GM19240 (cell line): ENCODE measurements at regions not wholly inside any gene's neighbourhood (a gene's known extent, or its start where the extent isn't known, plus 50 kb on each side); places are given as distances from the start of the nearest gene placed in this dataset.

Experiments
- DNase-seq: peaks from one replicate; pipeline ENCODE4 v3.0.0; 2011; ENCODE audit warnings: low spot score; ENCODE audit not compliant: insufficient read length

GRCh38 chr1:114342376-114342775 is 168.6 kb downstream of the TRIM33 start:
- DNase-seq = no peak

GRCh38 chr1:114341856-114342255 is 169.1 kb downstream of the TRIM33 start:
- DNase-seq = no peak

GRCh38 chr1:114341299-114341698 is 169.7 kb downstream of the TRIM33 start:
- DNase-seq = no peak

- DNase-seq = no peak
Observed at GRCh38 chr1:114340892-114341291, 170.1 kb downstream of the TRIM33 start.

- no peak for DNase-seq
Observed at GRCh38 chr1:114339379-114339778, 171.6 kb downstream of the TRIM33 start.

GRCh38 chr1:114338191-114338890 is 172.7 kb downstream of the TRIM33 start:
- no peak for DNase-seq

- no peak for DNase-seq
Observed at GRCh38 chr1:114337417-114337816, 173.6 kb downstream of the TRIM33 start.

GRCh38 chr1:114336360-114336759 is 174.6 kb downstream of the TRIM33 start:
- DNase-seq = no peak

GRCh38 chr1:114335273-114335672 is 175.7 kb downstream of the TRIM33 start:
- DNase-seq = no peak

GRCh38 chr1:114334297-114334696 is 176.7 kb downstream of the TRIM33 start:
- DNase-seq = no peak

- no peak for DNase-seq
Observed at GRCh38 chr1:114333690-114334089, 177.3 kb downstream of the TRIM33 start.

GRCh38 chr1:114331936-114332335 is 178.3 kb upstream of the SYT6 start:
- no peak for DNase-seq

GRCh38 chr1:114330451-114330983 is 176.8 kb upstream of the SYT6 start:
- no peak for DNase-seq

- no peak for DNase-seq
Observed at GRCh38 chr1:114328361-114328904, 174.8 kb upstream of the SYT6 start.

GRCh38 chr1:114324662-114324965 is 170.9 kb upstream of the SYT6 start:
- DNase-seq = no peak

GRCh38 chr1:114323959-114324661 is 170.4 kb upstream of the SYT6 start:
- no peak for DNase-seq

GRCh38 chr1:114322734-114323133 is 169.1 kb upstream of the SYT6 start:
- DNase-seq = no peak

GRCh38 chr1:114322207-114322606 is 168.5 kb upstream of the SYT6 start:
- DNase-seq = no peak

- no peak for DNase-seq
Observed at GRCh38 chr1:114320586-114320985, 166.9 kb upstream of the SYT6 start.

- no peak for DNase-seq
Observed at GRCh38 chr1:114319418-114319817, 165.7 kb upstream of the SYT6 start.

GRCh38 chr1:114318961-114319360 is 165.3 kb upstream of the SYT6 start:
- no peak for DNase-seq

- no peak for DNase-seq
Observed at GRCh38 chr1:114316204-114316603, 162.5 kb upstream of the SYT6 start.

GRCh38 chr1:114315631-114316030 is 162.0 kb upstream of the SYT6 start:
- no peak for DNase-seq
